GM18951 (cell line): ENCODE measurements at regions not wholly inside any gene's neighbourhood (a gene's known extent, or its start where the extent isn't known, plus 50 kb on each side); places are given as distances from the start of the nearest gene placed in this dataset.

Experiments used
- POLR2A ChIP-seq: IDR thresholded peaks from 4 replicates; pipeline ENCODE4 v1.6.1; 2011; ENCODE audit warnings: mild to moderate bottlenecking; ENCODE audit not compliant: insufficient read length, insufficient read depth; ENCODE audit errors: extremely low read depth
- in situ Hi-C: fragments of 300-500 bp; cut with MboI; formaldehyde crosslinking; loops from one replicate; pipeline ENCODE4 v1.12.0; 2022; ENCODE audit warnings: low sequenced_read_pairs, mixed read lengths, inconsistent platforms; ENCODE audit not compliant: unreplicated experiment

DNA sequence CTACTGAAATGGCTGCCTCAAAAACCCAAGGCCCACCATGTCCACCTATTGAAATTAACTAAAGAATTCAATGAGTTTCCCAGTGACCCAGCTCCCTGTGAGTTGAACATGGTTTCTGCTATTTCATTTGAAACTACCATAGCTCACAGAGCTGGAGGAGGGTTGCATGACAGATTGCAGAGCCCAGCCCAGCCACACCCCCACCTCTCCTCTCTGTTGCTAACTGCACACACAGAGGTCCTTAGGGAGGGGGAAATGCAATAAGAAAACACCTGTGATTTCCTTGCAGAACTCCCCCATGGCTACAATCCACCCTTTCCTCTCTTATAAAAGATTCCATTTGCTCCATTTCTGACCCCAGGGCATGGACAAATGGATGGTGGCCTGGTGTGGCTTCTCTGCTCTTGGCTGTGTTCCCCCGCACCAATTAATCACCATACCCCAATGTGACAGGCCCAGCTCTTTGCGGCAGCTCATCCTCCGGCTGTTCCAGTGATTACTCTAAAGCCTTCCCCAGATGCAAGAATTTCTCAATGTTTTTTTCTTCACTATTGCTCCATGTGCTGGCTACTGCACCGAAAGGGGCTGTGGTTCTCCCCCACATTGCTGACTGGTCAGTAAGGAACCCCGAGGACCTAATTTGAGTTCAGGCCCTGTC lies 208.4 kb upstream of the KBTBD8 start:
- in situ Hi-C loops, result no loop called here
- no peak for TF ChIP-seq POLR2A

DNA sequence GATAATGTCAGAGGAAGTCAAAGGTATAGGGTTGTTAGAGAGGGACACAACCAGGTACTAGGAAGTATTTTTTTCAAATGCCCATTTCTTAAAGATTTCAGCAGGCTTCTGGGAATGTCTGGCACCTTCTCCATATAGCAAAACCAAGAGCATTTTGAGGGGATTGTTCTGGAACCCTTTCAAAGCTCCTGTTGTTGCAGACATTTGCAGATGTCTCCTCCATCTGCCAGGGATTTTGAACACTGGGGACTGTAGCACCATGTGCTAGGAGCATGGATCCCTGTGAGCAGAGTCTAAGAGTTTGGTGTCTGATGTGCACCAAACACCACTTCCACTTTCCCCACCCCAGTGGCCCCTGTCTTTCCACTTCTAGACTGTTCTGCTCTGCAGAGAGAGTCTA lies 206.0 kb upstream of the KBTBD8 start:
- TF ChIP-seq POLR2A, result no peak
- in situ Hi-C loops, result no loop called here

DNA sequence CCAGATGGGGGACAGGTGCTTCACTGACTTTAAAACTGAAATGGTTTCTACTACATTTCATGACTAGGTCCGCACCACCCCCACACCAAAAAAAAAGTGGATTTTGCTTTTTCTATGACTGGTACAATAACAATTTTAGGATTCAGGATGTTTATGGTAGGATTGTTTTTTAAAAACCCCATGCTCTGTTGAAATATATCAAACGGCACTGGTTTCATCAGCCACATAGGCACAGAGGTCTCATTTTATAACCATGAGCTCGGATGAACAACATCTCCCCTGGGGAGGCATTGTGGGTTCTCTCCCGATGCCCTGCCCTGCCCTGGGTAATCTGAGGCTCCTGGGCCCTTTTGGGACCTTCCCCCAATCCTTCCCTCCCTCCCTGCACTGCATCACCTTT lies 202.7 kb upstream of the KBTBD8 start:
- no peak for TF ChIP-seq POLR2A
- in situ Hi-C loops, result no loop called here

- in situ Hi-C loops, result no loop called here
Observed at GRCh38 chr3:66796343-66796742, 201.8 kb upstream of the KBTBD8 start.

GRCh38 chr3:66797889-66798560 lies 200.1 kb upstream of the KBTBD8 start:
- in situ Hi-C loops, result no loop called here
- no peak for TF ChIP-seq POLR2A

More at GRCh38 chr3:66796343-66796742, 201.8 kb upstream of the KBTBD8 start:
- TF ChIP-seq POLR2A, result no peak

DNA sequence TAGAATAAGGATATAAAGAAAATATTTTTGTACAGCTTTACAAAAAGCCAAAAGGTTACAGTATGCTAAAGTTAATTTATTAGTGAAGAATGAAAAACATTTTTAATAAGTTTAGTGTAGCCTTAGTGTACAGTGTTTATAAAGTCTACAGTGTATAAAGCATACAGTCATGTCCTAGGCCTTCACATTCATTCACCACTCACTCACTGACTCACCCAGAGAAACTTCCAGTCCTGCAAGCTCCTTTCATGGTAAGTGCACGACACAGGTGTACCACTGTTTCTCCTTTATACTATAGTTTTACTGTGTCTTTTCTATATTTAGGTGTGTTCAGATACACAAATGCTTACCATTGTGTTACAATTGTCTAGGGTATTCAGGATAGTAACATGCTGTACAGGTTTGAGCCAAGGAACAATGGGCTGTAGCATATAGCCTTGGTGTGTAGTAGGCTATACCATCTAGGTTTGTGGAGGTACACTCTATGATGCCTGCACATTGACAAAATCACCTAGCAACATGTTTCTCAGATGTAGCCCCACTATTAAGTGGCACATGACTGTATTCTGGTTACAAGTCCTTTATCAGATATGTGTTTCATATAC lies 197.1 kb upstream of the KBTBD8 start:
- in situ Hi-C loops, result loop anchor here (25.0 kb wide), 1 partner anchor 389 kb away; no protein-coding TSS in a partner anchor
- TF ChIP-seq POLR2A, result no peak

GRCh38 chr3:66803206-66803605 lies 194.9 kb upstream of the KBTBD8 start:
- in situ Hi-C loops, result loop anchor here (25.0 kb wide), 1 partner anchor 391 kb away; no protein-coding TSS in a partner anchor

GRCh38 chr3:66803721-66804695 lies 194.1 kb upstream of the KBTBD8 start:
- in situ Hi-C loops, result loop anchor here (25.0 kb wide), 1 partner anchor 392 kb away; no protein-coding TSS in a partner anchor
- no peak for TF ChIP-seq POLR2A

More at GRCh38 chr3:66803206-66803605, 194.9 kb upstream of the KBTBD8 start:
- no peak for TF ChIP-seq POLR2A

DNA sequence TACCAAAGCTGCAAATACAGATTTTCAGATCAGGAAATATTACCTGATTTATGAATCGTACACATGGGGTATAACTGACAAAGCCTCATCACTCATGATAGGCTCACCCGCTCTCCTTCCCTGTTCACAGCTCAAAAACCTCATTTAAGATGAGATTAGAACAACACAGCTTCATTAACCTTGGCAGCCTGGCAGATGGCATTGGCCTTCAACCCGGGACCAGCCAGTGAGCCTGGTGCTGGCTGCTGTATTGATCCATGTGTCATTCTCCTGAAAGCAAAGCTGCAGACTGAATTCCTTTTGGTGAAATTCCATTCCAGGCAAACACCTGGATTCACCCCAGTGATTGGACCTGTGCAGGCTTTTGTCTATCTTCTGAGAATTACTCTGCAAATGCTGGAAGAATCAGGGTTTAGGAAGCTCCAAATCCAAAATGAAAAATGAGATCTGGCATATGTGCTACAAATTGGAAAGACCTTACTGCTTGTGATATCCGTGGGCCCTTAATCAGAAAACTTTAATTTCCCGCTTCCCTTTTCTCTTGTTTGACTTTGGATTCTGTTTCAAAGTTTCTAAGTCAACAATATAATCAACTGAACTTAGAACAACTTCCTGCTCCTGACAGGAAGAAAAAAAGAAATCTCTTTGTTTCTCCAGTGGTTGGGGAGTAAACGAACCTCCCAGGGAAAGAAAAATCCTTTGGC lies 189.1 kb upstream of the KBTBD8 start:
- no peak for TF ChIP-seq POLR2A
- in situ Hi-C loops, result loop anchor here (25.0 kb wide), 1 partner anchor 397 kb away; no protein-coding TSS in a partner anchor

- in situ Hi-C loops, result loop anchor here (25.0 kb wide), 1 partner anchor 397 kb away; no protein-coding TSS in a partner anchor
- no peak for TF ChIP-seq POLR2A
Observed at GRCh38 chr3:66809595-66809958, 188.5 kb upstream of the KBTBD8 start.

DNA sequence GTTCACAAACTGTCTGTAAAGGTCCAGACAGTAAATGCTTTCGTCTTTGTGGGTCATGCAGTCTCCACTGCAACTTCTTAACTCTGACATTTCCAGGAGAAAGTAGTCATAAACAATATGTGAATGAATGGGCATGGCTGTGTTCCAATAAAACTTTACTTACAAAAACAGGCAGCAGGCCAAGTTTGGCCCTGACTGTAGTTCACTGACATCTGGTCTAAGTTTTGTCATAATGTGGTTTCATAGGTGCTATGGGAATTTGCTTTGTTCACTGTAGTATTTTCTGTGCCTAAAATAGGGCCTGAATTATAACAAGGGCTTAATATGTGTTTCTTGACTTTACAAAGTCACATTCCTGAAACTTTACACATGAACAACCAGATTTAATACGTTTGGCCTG lies 186.0 kb upstream of the KBTBD8 start:
- TF ChIP-seq POLR2A, result no peak
- in situ Hi-C loops, result loop anchor here (25.0 kb wide), 1 partner anchor 400 kb away; no protein-coding TSS in a partner anchor

GRCh38 chr3:66812741-66813140 lies 185.4 kb upstream of the KBTBD8 start:
- TF ChIP-seq POLR2A, result no peak
- in situ Hi-C loops, result loop anchor here (25.0 kb wide), 1 partner anchor 400 kb away; no protein-coding TSS in a partner anchor

DNA sequence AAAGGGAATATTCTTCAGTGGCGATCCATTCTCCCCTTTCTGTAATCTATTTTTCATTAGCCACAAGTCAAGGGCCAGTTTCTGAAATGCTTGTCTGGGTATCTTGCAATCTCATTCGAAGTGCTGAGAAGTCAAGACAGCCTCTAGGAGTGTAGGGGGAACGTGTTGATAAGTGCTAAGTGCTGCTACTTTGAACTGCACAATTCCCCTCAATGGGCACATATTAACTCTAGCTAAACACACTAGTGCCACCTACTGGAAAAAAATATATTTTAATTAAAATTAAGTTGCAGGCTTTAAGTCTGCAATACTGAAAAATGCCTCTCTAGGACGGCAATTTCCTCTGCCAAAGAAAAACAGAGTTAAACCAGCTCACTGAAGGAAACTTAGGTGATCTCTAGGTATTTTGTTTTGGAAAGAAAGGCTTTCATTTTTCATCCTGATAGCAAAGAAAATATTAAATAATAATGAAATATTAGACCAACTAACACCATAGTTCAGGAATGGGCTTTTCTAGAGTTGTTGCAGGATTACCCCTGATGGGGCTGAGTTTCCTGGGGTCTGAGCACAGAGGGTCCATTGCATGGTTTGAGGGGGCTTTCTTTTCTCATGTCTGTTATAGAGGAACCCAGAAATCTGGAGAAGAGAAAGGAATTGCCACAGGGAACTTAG lies 181.9 kb upstream of the KBTBD8 start:
- in situ Hi-C loops, result loop anchor here (5.0 to 25.0 kb wide), 2 partner anchors 404 to 559 kb away; no protein-coding TSS in a partner anchor
- no peak for TF ChIP-seq POLR2A
